Fibroblast of gingiva (primary cell): ENCODE measurements at regions not wholly inside any gene's neighbourhood (a gene's known extent, or its start where the extent isn't known, plus 50 kb on each side); places are given as distances from the start of the nearest gene placed in this dataset.

Source experiments
- DNase-seq: peaks from one replicate; pipeline ENCODE4 v3.0.0-alpha.2; 2011; ENCODE audit warnings: low read depth

DNA sequence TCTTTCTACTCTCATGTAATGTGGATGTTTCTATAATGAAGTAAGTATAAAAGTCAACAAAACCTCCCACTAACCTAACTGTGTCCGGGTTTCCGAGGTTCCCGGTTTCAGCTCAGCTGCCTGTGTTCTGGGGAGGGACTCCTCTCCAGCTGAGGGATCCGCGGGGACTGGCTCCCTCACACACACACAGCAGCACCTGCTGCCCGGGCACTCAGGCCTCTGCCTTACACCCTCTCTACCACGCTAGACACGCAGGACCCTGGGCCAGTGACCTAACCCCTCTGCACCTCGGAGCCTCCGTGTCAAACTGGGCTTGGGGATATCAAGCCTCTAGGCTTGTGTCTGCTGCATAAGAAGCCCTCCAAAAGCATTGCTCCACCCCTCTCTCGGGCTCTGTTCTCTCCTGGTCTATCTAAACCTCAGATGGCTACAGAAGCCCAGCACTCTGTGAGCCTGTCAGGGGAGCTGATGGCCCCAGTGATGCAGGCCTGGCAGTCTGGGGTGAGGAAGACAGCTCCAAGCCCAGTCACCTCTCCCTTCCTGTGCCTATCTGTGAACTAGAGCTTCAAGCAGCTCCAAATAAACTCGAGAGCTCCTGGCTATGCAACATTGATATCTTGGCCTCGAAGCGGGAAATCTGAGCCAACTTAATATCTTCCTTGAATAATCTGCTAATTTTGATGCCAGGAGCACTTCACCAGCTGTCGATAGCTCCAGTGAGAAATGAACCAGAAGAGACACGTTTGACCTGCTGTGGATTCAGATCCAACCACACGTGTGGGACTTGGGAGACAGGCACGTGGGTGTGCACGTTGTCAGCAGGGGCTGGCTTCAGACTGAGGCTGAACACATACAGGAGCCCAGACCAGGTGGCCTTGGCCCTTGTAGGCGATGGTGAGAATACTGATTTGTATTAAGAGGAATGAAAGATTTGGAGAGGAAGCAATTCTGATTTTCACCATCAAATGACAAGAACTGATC, 232.7 kb upstream of the B3GAT1 start:
- DNase-seq, result no peak

DNA sequence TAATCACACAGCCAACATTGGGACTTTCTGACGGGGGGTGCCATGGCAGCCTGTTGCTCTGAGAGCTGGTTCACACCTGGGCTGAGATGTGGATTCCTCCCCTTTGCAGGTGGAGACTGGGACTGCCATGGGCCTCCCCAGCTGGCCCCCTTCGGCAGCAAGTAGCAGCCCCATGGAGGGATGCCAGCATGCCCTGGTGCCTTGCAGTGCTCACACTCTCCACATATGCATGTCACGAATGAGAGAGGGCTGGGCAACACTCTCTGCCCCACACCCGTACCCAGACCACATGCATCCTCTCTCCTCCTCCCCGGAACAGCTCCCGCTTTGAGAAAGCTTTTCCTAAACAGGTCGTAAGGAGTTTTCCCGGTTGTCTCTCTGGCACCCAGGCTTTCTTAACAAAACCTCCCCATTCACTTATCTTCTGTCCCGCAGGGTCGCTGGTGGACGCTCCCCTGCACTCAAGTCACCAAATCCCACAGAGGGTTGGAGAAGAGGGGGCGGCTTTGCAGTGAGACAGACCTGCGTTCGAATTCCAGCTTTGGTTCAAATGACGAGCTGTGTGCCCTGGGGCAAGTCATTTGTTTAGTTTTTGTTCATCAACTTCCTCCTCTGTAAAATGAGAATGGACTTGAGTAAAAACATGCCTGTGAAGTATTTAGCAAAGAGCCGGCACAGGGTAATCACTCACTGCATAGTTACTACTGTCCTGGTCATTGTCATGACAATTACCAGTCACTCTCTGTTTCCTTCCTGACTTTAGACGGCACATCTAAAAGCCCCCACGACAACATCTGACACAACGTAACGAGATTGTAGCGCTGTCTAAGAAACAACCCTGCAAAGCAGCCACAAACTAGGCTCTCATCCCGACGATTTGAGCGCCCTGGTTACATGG, 231.3 kb upstream of the B3GAT1 start:
- DNase-seq, result no peak

DNA sequence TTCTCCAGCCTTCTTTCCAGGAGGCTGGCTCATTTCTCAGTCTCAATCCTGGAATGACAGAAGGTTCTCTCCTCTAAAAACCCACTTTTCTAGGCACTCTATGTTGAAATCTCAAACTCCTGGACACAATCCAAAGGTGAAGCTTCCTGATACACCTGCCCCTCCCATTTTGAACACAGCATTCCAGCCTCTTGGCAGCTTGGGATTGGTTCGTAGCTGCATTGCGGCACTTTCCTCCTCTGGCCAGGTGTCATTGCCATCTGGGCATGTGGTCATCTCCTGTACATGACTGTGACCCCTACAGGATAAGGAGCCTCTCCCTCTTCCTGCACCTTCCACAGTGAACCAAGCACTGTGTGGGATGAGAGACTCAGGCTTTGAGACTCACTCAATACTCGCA, 230.2 kb upstream of the B3GAT1 start:
- no peak for DNase-seq

DNA sequence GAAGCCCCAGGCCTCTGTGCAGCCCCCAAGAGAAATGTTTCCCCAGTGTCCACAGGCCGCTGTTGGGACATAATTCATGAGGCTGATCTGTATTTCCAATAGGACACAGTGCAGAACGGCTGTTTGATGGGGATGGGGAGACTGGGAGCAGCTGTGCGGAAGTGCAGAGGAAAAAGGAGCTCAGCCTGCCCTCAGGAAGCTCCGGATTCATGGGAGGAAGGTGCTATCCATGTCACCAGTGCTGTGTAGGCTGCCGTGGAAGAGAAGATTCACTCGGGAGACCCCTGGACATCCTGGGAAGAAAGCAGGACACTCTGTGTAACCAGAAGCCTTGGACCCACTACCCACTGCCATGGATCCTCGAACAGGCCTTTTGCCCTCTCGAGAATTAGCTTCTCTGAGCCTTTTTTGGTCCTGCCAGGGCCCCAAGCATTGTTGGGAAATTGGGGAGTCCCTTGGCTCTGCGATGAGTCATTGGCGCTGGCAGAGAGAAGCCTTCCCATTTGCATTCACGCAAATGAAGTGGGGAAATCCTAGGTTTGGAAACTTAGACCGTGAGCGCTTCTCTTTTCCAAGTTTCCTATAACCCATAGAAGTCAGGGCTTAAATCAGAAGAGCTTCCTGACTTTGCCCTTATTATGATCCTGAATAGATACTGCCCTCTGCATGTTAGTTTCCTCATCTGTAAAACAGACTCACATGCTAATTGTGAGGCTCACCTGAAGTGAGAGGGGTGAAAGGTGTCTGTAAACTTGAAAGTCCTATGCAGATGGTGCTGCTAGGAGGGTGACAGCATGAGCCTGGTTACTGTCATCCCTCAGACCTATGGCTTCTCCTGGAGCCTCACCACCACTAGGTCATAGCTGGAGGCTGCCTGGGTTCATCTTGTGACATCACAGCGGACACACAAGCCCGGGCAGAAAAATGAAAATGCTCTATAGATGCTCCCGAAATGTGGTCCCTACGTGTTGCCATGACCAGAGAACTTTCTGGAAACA, 229.2 kb upstream of the B3GAT1 start:
- no peak for DNase-seq

DNA sequence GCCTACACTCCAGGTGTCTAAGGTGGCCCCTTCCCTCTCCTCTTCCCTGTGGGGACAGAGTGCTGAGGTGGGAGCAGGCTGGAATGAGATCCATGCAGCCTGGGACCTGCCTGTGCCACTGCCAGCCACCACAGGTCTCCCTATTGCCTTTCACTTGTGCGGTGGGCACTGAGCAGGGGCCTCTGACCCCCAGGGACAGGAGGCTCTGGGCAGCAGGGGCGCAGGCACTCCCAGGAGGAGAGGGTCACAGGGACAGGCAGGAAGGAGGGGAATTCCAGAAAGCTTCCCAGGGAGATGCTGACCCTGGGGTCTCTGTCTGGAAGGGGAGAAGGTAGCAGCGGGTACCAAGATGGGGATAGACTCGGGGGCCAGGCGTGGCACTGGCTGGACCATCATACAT, 228.5 kb upstream of the B3GAT1 start:
- no peak for DNase-seq

DNA sequence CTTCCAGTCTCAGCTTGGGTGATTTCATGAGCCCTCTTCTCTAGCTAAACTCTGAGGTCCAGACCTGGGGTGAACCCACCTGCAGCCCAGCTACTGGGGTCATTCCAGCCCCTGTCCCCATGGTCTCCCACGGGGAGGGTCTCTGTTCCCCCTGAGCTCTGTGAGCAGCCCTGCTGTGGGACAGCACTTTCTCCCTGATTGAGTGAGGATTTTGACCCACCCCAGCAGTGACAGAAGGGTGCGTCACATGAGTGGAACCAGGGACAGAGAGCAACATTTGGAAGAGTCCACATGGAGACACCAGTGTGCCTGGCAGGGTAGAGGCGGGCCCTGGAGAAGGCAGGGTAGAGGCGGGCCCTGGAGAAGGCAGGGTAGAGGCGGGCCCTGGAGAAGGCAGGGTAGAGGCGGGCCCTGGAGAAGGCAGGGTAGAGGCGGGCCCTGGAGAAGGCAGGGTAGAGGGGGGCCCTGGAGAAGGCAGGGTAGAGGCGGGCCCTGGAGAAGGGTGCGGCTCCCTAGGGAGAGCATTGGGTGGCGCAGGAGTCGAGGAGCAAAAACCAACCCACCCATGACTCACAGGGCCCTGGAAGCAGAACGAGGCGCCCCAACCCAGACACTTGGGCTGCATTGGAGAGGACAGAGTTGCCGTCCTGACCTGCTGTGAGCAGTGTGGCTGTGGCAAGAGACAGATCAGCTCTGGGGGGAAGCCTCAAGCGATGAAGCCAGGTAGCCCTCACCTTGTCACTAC, 227.7 kb upstream of the B3GAT1 start:
- DNase-seq, result no peak

DNA sequence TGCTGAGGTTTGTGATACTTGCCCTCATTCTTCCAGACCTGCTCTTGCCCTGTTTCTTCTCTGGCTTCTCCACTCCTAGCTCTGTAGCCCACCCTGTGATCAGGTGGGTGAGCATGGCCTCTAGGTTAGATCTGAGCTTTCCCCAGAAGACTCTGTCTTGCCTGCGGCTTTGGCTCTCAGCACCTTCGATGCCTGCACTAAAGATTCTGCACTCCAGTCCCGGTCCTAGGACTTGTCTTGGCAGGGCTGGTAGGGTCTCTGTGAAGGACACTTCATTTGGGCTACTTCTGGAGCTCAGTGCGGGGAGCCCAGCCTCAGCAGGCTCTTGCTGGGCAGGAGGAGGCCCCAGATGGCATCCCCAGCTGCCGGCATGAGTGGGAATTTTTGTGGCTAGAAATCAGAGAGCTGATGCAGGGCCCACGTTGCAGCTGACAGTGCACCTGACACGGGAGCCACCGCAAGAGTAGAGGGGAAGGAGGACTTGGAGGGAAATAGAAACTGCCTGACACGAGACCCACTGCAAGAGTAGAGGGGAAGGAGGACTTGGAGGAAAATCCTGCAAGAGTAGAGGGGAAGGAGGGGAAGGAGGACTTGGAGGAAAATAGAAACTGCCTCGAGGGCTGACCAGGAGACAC, 226.9 kb upstream of the B3GAT1 start:
- DNase-seq, result no peak

DNA sequence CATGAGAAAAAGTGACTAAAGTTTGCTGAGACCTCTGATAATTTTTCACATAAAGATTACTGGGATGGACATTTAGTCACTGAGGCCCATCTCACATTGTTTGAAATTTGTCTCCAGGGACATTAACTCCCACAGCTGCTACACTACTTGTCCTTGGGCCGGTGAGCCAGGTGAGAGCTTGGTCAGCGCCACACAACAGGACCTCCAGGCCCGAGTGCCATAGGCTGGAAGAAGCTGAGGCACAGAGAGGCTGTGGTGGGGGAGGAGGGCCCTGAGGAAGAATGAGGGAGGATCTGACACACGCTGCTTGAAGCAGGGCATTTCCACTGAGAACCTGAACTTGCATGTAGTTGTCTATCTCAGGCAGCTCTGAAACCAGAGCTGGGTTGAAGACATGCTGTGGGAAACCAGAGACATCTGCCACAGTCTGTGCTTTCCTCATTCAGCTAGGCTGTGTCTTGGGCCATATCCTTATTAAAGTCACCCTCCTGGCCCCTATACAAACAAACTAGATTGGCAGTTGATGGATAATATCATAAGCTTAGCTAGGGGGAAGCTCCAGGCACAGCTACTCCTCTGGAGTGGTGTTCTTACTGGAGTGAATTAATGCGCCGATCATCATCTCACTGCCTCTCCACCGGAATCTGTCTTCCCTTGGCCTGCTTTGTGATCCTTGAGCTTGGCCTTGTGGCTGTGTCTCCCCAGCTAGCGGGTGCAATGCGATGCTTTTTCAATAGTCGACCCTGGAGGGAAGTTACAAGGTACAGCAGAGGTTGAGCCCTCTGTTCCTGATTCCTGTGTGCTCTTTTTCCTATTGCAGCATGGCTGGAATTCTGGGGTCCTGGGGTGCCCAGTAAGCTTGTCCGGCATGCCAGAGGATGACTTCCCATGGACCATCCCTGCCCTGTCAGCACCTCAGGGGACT, 225.3 kb upstream of the B3GAT1 start:
- no peak for DNase-seq

DNA sequence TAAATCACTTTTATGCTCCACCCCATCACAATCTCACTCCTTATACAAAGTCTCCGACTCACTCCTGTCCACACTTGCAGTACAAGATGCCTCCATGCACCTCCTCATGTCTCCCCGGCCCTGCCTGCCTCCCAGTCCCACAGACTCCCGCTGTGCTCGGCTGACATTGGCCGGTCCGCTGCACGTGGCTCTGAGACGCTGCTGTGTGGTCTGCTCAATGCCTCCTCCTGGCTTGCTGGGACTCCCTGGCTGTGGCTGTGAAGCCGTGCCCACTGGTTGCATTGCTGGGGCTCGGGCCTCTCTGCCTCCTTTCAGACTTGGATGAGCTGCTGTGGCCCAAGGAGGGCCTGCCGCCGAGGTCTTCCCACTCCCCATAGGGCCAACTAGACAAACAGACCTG, 224.0 kb upstream of the B3GAT1 start:
- no peak for DNase-seq

DNA sequence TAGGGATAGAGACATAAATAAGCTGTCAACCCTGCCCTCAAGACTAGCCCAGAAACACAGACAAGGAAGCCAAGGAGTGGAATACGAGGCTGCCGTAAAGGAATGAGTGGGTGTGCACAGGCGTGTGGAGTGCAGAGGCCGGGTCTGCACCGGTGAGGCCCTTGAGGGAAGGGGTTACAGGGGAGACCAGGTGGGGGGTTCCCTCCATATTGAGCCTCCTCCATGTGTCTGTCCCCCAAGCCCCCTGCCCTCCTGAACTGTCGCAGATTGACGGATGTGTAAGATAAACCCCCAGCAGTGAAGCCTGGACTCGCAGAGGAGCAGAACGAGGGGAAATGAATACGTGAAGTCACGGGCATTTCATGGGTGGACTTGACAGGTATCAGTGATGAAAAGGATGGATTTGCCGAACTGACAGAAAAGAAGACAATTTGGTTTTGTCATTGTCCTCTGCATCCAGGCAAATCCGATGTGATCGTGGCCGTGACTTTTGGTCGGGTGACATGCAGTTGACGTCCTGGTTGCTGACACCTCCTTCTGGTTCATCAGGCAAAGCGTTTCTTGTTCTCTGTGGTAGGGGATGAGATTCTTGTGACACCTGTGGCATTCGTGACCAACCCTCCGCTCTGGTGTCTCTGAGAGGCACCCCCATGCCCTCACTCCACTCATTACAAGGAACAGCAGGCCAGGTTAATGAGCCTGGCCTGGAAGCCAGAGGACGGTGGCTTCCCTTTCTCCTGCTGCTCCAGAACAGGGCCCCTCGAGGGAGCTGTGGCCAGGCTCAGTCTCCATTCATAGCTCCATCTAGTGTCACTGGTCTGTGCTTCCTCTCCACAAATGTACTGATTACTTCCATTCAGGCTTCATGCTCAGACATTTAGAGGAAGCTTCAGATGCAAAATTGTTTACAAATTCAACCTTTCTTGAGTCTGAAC, 223.1 kb upstream of the B3GAT1 start:
- no peak for DNase-seq

DNA sequence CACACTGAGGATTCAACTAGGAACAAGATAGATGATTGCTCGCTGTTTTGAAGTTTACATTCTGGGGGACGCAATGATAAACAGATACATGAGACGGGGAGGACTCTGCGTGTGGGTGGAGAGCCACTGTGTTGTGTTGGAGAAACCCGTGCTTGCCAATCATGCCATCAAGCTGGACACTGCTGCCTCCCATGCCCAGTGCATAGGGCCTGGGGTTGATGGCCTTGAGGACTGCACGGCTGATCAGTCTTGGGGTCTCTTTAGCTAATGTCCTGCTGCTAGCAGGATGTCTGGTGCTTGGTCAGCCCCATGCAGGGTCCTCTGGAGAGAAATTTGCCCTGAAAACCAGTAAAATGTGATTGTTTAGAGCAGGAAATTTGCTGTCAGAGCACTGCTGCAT, 221.2 kb upstream of the B3GAT1 start:
- no peak for DNase-seq

DNA sequence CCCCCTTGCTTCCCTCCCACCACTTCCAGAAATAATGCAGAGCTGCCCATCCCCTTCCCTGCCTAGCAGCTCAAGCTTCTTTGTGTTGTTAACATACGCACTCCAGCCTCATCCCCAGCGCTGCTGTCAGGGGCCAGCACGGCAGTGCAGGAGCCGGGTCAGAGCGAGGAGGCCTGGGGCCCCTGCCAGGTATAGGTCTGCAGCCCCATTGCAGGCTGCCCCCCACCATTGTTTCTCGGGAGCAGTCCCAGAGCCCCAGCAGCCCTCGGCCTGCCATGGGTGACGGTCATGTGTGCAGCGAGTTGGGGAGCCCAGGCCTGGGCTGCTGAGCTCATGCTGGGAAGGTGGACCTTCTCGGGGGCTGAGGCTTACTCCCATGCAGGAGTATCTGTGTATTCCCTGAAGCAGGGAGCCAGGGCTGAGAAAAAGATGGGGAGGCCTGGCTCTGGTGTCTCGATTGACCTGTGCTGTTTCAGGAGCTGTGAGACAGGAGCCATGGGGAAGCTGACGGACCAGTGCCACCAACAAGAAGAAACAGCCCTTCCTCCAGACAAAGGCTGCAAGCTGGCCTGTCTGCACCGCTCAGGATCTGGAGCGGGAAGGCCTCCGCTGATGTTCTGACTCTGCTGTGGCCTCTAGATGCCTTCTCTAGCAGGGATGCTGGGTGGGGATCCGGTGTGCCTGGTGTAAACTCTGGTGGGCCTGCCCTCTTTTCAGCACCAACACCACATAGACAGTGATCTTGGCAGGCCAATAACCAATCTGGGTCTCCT, 220.5 kb upstream of the B3GAT1 start:
- DNase-seq, result no peak

DNA sequence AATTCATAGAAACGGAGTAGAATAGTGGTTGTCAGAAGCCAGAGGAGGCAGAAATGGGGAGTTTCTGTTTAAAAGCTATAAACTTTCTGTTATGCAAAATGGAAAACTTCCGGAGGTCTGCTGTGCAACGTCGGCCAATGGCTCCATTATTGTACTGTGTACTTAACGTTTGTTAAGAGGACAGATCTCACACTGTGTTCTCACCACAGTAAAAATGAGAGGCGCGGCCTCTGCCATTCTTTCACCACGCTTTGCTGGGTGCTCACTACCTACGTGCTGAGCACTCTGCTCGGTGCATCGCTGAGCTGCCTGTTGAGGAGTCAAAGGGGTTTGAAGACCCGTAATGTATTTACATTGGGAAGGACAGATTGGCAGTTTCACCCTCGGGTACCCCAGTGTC, 218.8 kb upstream of the B3GAT1 start:
- no peak for DNase-seq

DNA sequence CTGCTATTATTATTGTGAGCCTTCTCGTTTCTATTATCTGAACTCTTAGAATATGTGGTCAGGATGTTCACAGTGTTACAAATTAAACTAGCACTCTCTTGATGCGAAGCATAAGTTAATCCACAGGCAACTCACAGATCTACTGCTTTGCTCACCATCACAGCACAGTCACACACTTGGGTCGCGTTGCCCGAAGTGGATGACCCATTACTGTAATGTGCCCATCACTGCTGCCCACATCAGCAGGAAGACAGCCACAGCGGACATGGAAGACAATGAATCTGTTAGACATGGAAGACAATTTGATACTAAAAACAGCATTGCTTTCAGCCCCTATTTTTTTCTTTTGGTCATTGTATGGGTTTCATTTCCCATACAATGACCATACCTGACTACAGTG, 216.4 kb upstream of the B3GAT1 start:
- DNase-seq, result no peak

DNA sequence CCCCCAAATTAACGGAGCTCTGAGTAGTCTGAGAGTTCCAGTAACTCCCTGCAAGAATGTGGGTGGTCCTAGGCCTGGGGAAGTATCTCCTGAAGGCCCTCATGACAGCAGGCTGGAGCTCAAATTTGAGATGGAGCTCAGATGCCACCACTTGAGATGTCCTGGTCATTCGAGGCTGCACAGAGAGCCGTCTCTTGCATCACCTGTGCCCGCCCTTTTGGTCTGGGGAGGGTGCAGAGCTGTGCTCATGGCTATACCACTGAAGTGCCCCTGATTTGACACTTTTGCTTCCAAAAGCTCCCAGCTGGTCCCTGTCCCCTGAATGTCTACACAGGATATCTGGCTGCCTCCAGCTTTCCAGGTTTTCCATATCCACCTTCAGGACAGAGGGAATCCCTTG, 214.0 kb upstream of the B3GAT1 start:
- no peak for DNase-seq

DNA sequence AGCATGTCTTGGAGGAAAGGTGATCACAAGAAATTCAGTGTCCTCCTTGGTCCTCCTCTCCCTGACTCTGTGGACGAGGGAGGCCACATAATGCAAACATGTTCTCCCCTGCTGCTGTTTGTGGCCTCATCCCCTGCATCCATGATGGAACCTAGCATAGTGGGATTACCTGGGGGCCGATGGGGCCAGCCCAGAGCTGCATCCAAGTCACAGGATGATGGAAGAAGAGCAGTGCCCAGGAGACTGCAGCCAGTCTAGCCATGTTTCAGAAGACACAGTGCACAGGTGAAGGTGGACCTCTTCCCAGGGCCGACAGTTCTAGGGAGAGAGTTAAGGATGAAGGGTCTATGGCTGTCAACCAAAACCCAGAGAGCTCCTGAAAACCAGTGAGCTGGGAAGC, 213.6 kb upstream of the B3GAT1 start:
- DNase-seq, result no peak

DNA sequence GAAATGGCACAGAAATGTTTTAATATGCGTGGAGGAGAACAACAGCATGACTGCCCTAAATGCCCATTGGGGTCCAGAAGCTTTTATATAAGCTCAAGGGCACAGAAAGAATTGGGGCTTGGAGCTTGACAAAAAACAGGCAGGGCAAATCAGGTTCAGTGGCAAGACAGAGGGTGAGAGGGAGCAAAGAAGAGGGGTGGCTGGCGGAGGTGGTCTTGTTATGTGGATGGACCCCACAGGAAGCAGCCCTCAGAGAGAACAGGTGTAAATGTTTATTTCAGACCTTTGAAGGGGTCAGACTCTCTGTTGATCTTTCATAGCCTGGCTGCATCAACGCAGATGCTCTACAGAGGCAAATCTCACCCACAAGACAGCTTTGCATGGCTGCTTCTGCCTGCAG, 213.1 kb upstream of the B3GAT1 start:
- no peak for DNase-seq
